ENCODE measurements at regions not wholly inside any gene's neighbourhood (a gene's known extent, or its start where the extent isn't known, plus 50 kb on each side); places are given as distances from the start of the nearest gene placed in this dataset.
A peak's percentile ranks its signal among the peaks of the same experiment; 100 is the strongest.

- DNase-seq (ENCODE audit: low spot score): no peak
These were observed 82.9 kb downstream of the ELOVL4 start for GRCh38 chr6:79864421-79864820.

GRCh38 chr6:79864001-79864400 lies 83.4 kb downstream of the ELOVL4 start:
- no peak for DNase-seq (ENCODE audit: low spot score)

DNA sequence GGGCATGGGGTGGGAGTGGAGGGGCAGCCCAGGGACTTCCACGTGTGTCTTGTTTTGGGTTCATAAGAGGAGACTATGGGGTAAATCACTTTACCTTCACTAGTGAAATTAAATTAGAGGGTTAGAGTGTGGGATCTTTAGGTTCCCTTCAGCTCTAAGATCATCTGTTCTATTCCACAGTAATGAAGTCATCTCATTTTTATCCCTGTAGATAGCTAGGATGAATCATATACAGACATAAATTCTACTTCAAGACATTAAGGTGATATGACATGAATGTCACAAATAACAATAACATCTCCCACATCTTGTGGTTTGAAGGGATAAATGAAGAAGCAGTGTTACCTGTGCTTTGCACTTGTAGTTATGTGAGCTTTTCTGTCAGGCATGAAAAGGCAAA lies 83.8 kb downstream of the ELOVL4 start:
- no peak for DNase-seq (ENCODE audit: low spot score)

DNA sequence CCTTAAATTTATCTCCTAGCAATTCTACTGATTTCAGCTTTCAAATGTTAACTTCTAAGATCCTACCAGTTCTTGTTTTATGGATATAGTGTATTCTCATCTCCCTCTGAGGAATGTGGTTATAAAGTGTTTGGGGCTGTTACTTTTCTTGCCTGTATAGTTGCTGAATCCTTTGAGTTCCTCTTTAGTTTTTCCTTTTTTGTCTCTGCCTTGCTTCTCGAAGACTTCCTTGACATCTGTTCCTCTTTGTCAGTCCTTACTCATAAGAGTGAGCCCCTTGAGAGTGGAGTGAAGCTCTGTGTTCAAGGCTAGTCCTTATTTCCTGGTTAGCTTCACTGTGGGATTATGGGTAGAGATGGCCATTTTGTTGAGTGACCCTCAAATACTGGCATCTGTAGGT lies 84.6 kb downstream of the ELOVL4 start:
- no peak for DNase-seq (ENCODE audit: low spot score)

DNA sequence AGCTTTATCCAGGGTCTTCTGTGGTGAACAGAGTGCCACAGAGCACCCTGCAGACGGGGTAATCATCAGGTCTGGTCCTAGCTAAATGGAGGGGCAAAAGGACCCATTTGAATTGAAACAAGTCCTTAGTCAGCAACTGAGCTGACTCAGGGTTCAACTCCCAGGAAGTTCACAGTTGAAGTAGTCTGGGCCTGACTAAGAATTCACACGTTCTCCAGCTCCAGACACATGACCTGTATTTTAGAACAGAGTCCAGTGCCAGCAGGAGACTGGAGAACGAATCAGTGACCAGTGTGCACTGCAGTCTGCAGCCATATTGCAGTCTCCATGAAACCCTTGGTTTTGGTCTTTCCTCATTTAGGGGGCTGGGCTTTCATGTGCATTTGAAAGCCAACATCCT lies 85.2 kb downstream of the ELOVL4 start:
- no peak for DNase-seq (ENCODE audit: low spot score)

GRCh38 chr6:79861023-79861422 lies 86.3 kb downstream of the ELOVL4 start:
- no peak for DNase-seq (ENCODE audit: low spot score)

DNA sequence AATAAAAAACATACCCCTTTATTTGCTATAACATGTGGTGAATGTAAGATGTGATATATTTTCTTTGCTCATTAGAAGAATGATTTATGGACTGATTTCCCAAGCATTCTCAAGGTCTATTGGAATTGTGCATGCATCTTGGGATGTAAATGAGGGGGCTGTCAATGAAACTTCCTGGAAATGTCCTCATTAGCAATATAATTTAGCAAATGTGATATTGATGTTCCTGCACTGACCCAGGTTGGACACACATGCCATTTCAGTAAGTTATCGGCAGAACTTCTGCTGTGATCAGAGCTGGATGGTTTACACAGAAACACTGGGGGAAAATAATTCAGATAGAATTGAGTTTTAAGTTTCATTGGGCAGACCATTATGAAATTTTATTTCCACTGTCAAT lies 99.9 kb downstream of the ELOVL4 start:
- DNase-seq (ENCODE audit: low spot score): no peak

DNA sequence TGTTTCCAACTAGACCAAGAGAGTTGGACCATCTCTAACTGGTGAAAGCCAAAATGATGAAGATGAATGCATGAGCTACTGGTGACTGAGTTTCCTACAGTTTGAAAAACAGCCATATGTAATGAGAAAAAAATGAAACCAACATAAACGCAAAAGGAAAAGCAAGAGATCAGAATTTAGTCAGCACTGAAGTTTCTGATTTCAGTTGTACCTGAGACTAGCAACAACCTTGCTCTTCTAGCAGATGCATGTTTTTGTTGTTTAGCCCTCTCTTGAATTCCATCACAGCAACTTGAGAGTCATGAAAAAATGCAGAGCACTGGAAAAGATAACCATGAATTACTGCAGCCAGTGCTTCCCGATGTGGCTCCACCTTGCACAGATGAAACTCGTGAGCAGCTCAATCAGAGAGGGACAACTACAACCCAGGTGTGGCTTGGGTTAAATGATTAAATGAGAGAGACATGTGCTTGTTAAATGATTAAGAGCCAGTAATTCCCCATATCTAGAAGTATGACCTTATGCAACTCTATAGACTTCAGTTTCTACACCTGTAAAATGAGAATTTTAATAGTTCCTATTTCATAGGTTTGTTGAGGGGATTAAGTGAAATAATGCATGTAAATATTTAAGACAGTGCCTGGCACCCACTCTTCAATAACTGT lies 104.8 kb downstream of the ELOVL4 start:
- no peak for DNase-seq (ENCODE audit: low spot score)

- peak; percentile 5 for DNase-seq (ENCODE audit: low spot score)
These were observed 105.6 kb downstream of the ELOVL4 start for GRCh38 chr6:79841577-79842375.

DNA sequence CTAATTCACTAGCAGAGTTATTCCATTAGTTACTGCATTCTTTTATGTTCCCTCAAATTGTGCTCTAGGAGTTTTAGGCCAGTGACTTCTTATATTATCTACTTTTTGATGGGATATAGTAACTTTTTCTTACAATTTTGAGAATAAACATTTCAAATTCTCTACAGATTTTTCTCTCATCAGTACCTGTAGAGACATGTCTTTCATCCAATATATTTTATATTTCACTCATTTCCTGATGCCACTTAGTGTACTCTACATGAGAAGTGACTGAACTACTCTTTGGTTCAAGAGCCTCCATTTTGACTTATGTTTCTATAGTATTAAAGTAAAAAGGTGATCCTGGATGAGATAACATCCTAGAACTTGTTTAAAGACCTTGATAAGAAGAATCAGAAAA lies 108.5 kb downstream of the ELOVL4 start:
- DNase-seq (ENCODE audit: low spot score): no peak

GRCh38 chr6:79833964-79834284 lies 113.4 kb downstream of the ELOVL4 start:
- DNase-seq (ENCODE audit: low spot score): no peak

- no peak for DNase-seq (ENCODE audit: low spot score)
These were observed 113.9 kb downstream of the ELOVL4 start for GRCh38 chr6:79833264-79833963.

GRCh38 chr6:79832723-79833122 lies 114.6 kb downstream of the ELOVL4 start:
- DNase-seq (ENCODE audit: low spot score): no peak

GRCh38 chr6:79824202-79824601 lies 123.2 kb downstream of the ELOVL4 start:
- no peak for DNase-seq (ENCODE audit: low spot score)

DNA sequence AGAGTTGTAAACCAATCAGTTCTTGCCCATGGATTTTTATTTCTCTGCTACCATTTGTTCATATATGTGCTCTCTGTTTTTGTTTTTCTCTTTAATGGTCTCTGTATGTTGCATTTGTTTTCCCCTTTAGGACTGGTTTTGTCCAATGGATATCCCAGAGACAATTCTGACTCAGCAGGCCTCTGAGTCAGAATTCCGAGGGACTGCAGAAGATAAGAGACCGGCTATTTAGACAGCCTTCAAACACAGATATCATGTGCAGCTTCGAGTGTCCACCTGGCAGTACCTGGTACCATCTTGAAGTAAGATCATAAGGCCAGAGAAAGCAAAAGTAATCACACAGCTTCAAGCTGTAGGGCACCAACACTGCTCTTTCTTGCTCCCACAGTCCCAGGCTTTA lies 125.5 kb downstream of the ELOVL4 start:
- DNase-seq (ENCODE audit: low spot score): no peak

DNA sequence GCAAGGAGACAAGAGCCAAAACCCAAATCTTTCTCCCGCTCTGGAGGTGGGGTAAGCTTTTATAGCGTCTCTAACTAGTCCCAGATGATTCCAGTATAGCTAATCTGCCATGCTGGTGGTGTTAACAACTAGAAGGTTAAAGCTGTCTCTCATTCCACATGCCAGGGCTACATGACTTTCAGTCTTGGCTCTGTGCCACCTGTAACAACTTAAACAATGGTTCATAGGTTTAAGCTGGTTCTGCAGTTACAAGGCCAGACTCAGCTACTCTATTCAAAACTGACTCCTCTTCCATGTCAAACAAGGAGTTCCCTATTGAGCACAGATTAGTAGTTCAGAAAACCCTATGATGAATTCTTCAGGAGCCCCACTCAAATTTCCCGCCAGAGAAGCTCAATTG lies 128.9 kb downstream of the ELOVL4 start:
- DNase-seq (ENCODE audit: low spot score): no peak

- no peak for DNase-seq (ENCODE audit: low spot score)
These were observed 132.4 kb downstream of the ELOVL4 start for GRCh38 chr6:79814940-79815339.

DNA sequence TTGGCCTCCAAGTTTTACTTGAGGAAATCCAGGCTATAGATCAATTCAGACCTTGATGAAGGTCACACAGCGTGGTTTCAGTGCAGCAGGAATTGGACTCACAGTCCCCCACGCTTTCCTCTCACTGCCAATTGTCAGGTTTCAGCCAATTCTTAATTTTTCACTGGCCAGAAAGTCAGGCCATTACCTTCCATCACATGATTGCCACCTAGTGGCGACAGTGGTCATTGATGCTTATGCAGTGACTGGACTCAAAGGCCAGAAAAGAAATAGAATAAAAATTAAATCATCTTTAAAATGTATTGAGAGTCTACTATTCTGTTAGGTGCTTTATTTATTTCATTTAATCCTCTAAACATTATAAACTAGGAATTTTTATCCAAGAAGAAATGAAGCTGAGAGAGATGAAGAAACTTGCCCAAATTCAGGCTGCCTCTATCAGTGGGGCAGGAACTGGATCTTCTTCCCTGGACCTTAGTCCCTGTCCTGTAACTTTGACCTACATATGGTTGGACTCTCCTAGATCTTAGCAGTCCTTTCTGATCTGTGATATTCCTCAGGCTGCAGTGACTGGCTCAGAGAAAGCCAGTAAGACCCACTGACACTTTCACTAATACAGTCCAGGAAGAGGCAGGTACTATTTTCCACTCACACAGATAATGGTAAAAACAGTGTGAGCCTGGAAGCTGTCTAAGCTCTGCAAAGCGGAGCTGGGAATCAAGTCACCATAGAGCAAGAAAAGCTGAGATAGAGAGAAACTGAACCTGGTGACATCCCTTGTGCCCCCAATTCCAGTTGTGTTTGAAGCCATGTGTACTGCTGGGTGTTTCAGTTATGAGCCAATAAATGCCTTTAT lies 133.3 kb downstream of the ELOVL4 start:
- peak; percentile 77 for DNase-seq (ENCODE audit: low spot score)

- DNase-seq (ENCODE audit: low spot score): no peak
These were observed 134.1 kb downstream of the ELOVL4 start for GRCh38 chr6:79813143-79813850.

DNA sequence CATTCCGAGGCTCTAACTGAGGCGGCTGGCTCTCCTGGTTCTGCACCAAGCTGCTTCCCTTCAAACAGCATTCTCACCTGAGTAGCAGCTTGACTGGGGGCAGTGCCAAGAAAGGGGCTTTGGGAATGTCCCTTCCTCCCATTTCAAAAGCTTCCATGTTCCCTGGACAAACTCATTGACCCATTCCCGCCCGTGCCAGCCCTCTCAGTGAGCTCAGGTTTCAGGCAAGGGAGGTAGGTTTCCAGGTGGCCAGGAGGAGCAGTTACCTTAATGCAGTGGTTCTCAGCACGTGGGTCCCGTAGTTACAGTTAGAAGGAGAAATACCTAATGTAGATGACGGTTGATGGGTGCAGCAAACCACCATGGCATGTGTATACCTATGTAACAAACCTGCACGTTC lies 135.2 kb downstream of the ELOVL4 start:
- no peak for DNase-seq (ENCODE audit: low spot score)

DNA sequence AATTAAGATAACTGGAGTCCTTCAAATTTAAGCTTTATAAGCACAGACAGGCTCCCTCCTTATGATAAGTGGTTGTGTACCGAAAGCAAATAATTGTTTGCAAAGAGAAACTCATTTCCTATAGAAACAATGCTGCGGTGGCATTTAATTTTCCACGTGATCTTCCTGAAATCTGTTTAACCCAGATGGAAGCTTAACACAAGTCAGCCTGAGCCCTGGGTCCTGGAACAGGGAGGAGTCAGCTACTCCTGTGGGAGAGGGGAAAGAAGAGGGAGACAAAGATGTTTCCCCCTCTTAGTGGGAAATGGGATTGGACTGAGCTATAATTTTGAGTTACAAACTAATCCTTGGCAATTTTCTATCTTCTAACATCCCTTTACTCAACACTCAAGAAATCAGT lies 136.5 kb downstream of the ELOVL4 start:
- no peak for DNase-seq (ENCODE audit: low spot score)

Measured in HT-29 (cell line).